Activated CD4-positive, alpha-beta T cell treated with anti-CD3 and anti-CD28 coated beads, Interleukin-2, amount 10 ng/mL, durations not matched to agents 24 days and 14 days (primary cell): ENCODE measurements at regions not wholly inside any gene's neighbourhood (a gene's known extent, or its start where the extent isn't known, plus 50 kb on each side); places are given as distances from the start of the nearest gene placed in this dataset.

Source experiments
- DNase-seq: peaks from one replicate; pipeline ENCODE4 v3.0.0; 2022
- H3K27ac Mint-ChIP-seq: one replicate; pipeline ENCODE4 v1.8.0; 2022; ENCODE audit warnings: mild to moderate bottlenecking, mixed read lengths
- H3K27me3 Mint-ChIP-seq: one replicate; pipeline ENCODE4 v1.8.0; 2022; ENCODE audit warnings: mixed read lengths
- H3K36me3 Mint-ChIP-seq: one replicate; pipeline ENCODE4 v1.8.0; 2022; ENCODE audit warnings: low read depth, mild to moderate bottlenecking, mixed read lengths
- H3K4me1 Mint-ChIP-seq: one replicate; pipeline ENCODE4 v1.8.0; 2021; ENCODE audit warnings: mixed read lengths
- H3K4me3 Mint-ChIP-seq: one replicate; pipeline ENCODE4 v1.8.0; 2022; ENCODE audit warnings: mild to moderate bottlenecking, moderate library complexity, mixed read lengths
- H3K9me3 Mint-ChIP-seq: one replicate; pipeline ENCODE4 v1.8.0; 2021; ENCODE audit warnings: mixed read lengths
- intact Hi-C: fragments of 100-400 bp; cut with micrococcal nuclease; formaldehyde crosslinking; loops from one replicate; pipeline ENCODE4 v1.15.1; 2023

GRCh38 chr3:181417748-181418147 lies 294.0 kb upstream of the SOX2 start:
- H3K9me3 Mint-ChIP-seq, result no peaks in the 10 kb centered on the region
- H3K27me3 Mint-ChIP-seq, result no peaks in the 10 kb centered on the region
- no peak for DNase-seq
- H3K4me3 Mint-ChIP-seq, result no peak overlapping the region
- H3K4me1 Mint-ChIP-seq, result no peaks in the 10 kb centered on the region
- H3K27ac Mint-ChIP-seq, result no peak overlapping the region
- intact Hi-C loops, result no loop called here
- H3K36me3 Mint-ChIP-seq, result no peaks in the 10 kb centered on the region

- DNase-seq, result no peak
- Mint-ChIP-seq H3K36me3 (no peaks in the 10 kb centered on the region), H3K27ac (no peak overlapping the region), H3K27me3 (no peaks in the 10 kb centered on the region), H3K4me3 (no peak overlapping the region), H3K4me1 (no peaks in the 10 kb centered on the region), H3K9me3 (peaks cover 5% of the 10 kb centered on the region)
- intact Hi-C loops, result no loop called here
Measured at GRCh38 chr3:181410870-181411269, 300.9 kb upstream of the SOX2 start.

GRCh38 chr3:181403876-181404660 lies 307.7 kb upstream of the SOX2 start:
- H3K27ac Mint-ChIP-seq, result no peak overlapping the region
- no peaks in the 10 kb centered on the region for H3K36me3 Mint-ChIP-seq
- no peak overlapping the region for H3K4me3 Mint-ChIP-seq
- DNase-seq, result no peak
- H3K27me3 Mint-ChIP-seq, result no peaks in the 10 kb centered on the region
- no peaks in the 10 kb centered on the region for H3K4me1 Mint-ChIP-seq
- intact Hi-C loops, result no loop called here
- H3K9me3 Mint-ChIP-seq, result peaks cover 5% of the 10 kb centered on the region

GRCh38 chr3:181402347-181402746 lies 309.4 kb upstream of the SOX2 start:
- Mint-ChIP-seq H3K27ac (no peak overlapping the region), H3K36me3 (no peaks in the 10 kb centered on the region), H3K9me3 (no peaks in the 10 kb centered on the region), H3K27me3 (no peaks in the 10 kb centered on the region), H3K4me3 (no peak overlapping the region), H3K4me1 (no peaks in the 10 kb centered on the region)
- intact Hi-C loops, result no loop called here
- no peak for DNase-seq

- Mint-ChIP-seq H3K27me3 (no peaks in the 10 kb centered on the region), H3K4me1 (no peaks in the 10 kb centered on the region), H3K27ac (no peak overlapping the region), H3K36me3 (no peaks in the 10 kb centered on the region), H3K4me3 (no peak overlapping the region), H3K9me3 (peaks cover 4% of the 10 kb centered on the region)
- DNase-seq, result no peak
- intact Hi-C loops, result no loop called here
Measured at GRCh38 chr3:181384970-181385369, 326.8 kb upstream of the SOX2 start.

- no peaks in the 10 kb centered on the region for H3K27me3 Mint-ChIP-seq
- H3K4me1 Mint-ChIP-seq, result no peaks in the 10 kb centered on the region
- DNase-seq, result no peak
- H3K27ac Mint-ChIP-seq, result no peak overlapping the region
- peaks cover 4% of the 10 kb centered on the region for H3K9me3 Mint-ChIP-seq
- intact Hi-C loops, result no loop called here
- no peak overlapping the region for H3K4me3 Mint-ChIP-seq
- no peaks in the 10 kb centered on the region for H3K36me3 Mint-ChIP-seq
Measured at GRCh38 chr3:181383760-181384159, 328.0 kb upstream of the SOX2 start.

- no peak for DNase-seq
- H3K4me3 Mint-ChIP-seq, result no peak overlapping the region
- H3K4me1 Mint-ChIP-seq, result no peaks in the 10 kb centered on the region
- H3K27me3 Mint-ChIP-seq, result no peaks in the 10 kb centered on the region
- intact Hi-C loops, result no loop called here
- peaks cover 4% of the 10 kb centered on the region for H3K9me3 Mint-ChIP-seq
- H3K36me3 Mint-ChIP-seq, result no peaks in the 10 kb centered on the region
- no peak overlapping the region for H3K27ac Mint-ChIP-seq
Measured at GRCh38 chr3:181383201-181383600, 328.5 kb upstream of the SOX2 start.

- no peak overlapping the region for H3K27ac Mint-ChIP-seq
- no peak for DNase-seq
- no peaks in the 10 kb centered on the region for H3K27me3 Mint-ChIP-seq
- intact Hi-C loops, result no loop called here
- no peaks in the 10 kb centered on the region for H3K36me3 Mint-ChIP-seq
- H3K4me3 Mint-ChIP-seq, result no peak overlapping the region
- peaks cover 4% of the 10 kb centered on the region for H3K9me3 Mint-ChIP-seq
- H3K4me1 Mint-ChIP-seq, result no peaks in the 10 kb centered on the region
Measured at GRCh38 chr3:181382656-181383055, 329.1 kb upstream of the SOX2 start.

- Mint-ChIP-seq H3K27me3 (no peaks in the 10 kb centered on the region), H3K36me3 (no peaks in the 10 kb centered on the region), H3K4me1 (no peaks in the 10 kb centered on the region), H3K4me3 (no peak overlapping the region), H3K27ac (no peak overlapping the region), H3K9me3 (no peaks in the 10 kb centered on the region)
- intact Hi-C loops, result no loop called here
- no peak for DNase-seq
Measured at GRCh38 chr3:181379278-181379677, 332.4 kb upstream of the SOX2 start.

GRCh38 chr3:181369637-181370036 lies 342.1 kb upstream of the SOX2 start:
- Mint-ChIP-seq H3K9me3 (no peaks in the 10 kb centered on the region), H3K36me3 (no peaks in the 10 kb centered on the region), H3K27ac (no peak overlapping the region), H3K4me1 (no peaks in the 10 kb centered on the region), H3K27me3 (no peaks in the 10 kb centered on the region), H3K4me3 (no peak overlapping the region)
- intact Hi-C loops, result no loop called here
- no peak for DNase-seq

GRCh38 chr3:181363231-181363630 lies 348.5 kb upstream of the SOX2 start:
- Mint-ChIP-seq H3K4me1 (no peaks in the 10 kb centered on the region), H3K9me3 (no peaks in the 10 kb centered on the region), H3K27ac (no peak overlapping the region), H3K36me3 (no peaks in the 10 kb centered on the region), H3K4me3 (no peak overlapping the region), H3K27me3 (no peaks in the 10 kb centered on the region)
- intact Hi-C loops, result no loop called here
- DNase-seq, result no peak

GRCh38 chr3:181362378-181362777 lies 349.3 kb upstream of the SOX2 start:
- Mint-ChIP-seq H3K9me3 (no peaks in the 10 kb centered on the region), H3K4me1 (no peaks in the 10 kb centered on the region), H3K27ac (no peak overlapping the region), H3K4me3 (no peak overlapping the region), H3K27me3 (no peaks in the 10 kb centered on the region), H3K36me3 (no peaks in the 10 kb centered on the region)
- intact Hi-C loops, result no loop called here
- DNase-seq, result no peak

- Mint-ChIP-seq H3K4me1 (no peaks in the 10 kb centered on the region), H3K27ac (no peak overlapping the region), H3K27me3 (no peaks in the 10 kb centered on the region), H3K36me3 (no peaks in the 10 kb centered on the region), H3K4me3 (no peak overlapping the region), H3K9me3 (no peaks in the 10 kb centered on the region)
- no peak for DNase-seq
- intact Hi-C loops, result no loop called here
Measured at GRCh38 chr3:181358562-181358961, 353.2 kb upstream of the SOX2 start.

GRCh38 chr3:181358060-181358459 lies 353.7 kb upstream of the SOX2 start:
- H3K9me3 Mint-ChIP-seq, result no peaks in the 10 kb centered on the region
- no peak overlapping the region for H3K4me3 Mint-ChIP-seq
- intact Hi-C loops, result no loop called here
- no peaks in the 10 kb centered on the region for H3K36me3 Mint-ChIP-seq
- no peaks in the 10 kb centered on the region for H3K4me1 Mint-ChIP-seq
- no peak overlapping the region for H3K27ac Mint-ChIP-seq
- no peak for DNase-seq
- H3K27me3 Mint-ChIP-seq, result no peaks in the 10 kb centered on the region

- H3K36me3 Mint-ChIP-seq, result no peaks in the 10 kb centered on the region
- intact Hi-C loops, result no loop called here
- DNase-seq, result no peak
- no peak overlapping the region for H3K27ac Mint-ChIP-seq
- no peaks in the 10 kb centered on the region for H3K9me3 Mint-ChIP-seq
- no peaks in the 10 kb centered on the region for H3K27me3 Mint-ChIP-seq
- H3K4me3 Mint-ChIP-seq, result no peak overlapping the region
- no peaks in the 10 kb centered on the region for H3K4me1 Mint-ChIP-seq
Measured at GRCh38 chr3:181354140-181354539, 357.6 kb upstream of the SOX2 start.
